SH-SY5Y (cell line): ENCODE measurements at regions not wholly inside any gene's neighbourhood (a gene's known extent, or its start where the extent isn't known, plus 50 kb on each side); places are given as distances from the start of the nearest gene placed in this dataset.

Experiments
- GATA2 ChIP-seq: IDR thresholded peaks from 2 replicates; pipeline ENCODE4 v1.6.1; 2011; ENCODE audit warnings: mild to moderate bottlenecking, low read depth, low read length
- GATA3 ChIP-seq: IDR thresholded peaks from 2 replicates; pipeline ENCODE4 v1.6.1; 2011; ENCODE audit warnings: low read depth, mild to moderate bottlenecking, low read length, moderate library complexity

DNA sequence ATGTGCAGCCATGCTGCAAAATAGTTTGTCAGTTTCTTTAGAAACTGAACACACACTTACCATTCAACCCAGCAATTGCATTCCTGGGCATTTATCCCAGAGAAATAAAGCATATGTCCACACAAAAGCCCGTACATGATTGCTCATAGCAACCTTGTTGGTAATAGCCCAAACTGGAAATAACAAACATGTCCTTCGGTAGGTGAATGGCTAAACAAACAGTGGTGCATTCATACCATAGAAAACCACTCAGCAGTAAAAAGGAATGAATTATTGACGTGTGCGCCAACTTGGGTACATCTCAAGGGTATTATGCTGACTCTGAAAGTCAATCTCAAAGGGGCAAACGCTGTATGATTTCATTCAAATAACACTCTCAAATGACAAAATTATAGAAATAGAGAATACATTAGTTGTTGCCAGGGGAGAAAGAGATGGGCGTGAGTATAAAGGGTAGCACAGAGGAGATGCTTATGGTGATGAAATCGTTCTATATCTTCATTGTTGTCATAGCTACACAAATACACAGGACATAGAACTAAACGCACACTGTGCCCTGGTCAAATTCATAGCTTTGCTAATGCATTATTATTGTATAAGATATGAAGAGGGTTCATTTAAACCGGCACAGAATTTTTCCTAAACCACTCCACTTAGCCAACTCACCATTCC lies 58.2 kb downstream of the DRD1 start:
- TF ChIP-seq GATA2 (no peak), GATA3 (no peak)
